ENCODE measurements at regions not wholly inside any gene's neighbourhood (a gene's known extent, or its start where the extent isn't known, plus 50 kb on each side); places are given as distances from the start of the nearest gene placed in this dataset.
"Not testable (repeated sequence)": the region's sequence is repeated elsewhere in the genome, so short reads cannot be mapped to it uniquely, and the experiment has no call there.

DNA sequence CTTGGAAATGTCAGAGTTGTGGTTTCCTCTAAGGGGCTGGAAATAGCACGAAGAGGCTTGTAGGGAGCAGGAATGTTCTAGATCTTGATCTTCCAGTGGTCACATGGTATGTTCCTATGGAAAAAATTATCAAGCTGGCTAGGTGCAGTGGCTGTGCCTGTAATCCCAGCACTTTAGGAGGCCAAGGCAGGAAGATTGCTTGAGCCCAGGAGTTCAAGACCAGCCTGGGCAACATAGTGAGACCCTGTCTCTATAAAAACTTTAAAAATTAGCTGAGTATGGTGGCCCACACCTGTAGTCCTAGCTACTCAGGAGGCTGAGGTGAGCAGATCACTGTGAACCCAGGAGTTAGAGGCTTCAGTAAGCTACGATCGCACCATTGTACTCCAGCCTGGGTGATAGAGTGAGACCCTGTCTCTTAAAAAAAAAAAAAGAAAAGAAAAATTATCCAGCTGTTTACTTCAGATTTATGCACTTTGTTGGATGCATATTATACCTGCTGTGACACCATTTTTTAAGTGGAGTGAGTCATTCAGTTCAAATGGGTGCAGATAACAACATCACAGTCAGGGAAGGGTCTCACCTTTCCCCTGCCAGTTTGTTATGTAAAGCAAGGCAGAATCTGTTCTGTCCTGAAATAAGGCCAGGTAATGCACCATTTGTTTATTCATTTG, 65.7 kb upstream of the LYRM9 start:
- ChIA-PET CTCF (interaction anchor here (1.2 to 1.6 kb wide), 5 partner anchors 9 to 65 kb away, joined by 3 to 4 read pairs (median 3); no protein-coding TSS in a partner anchor), POLR2A (no interaction called here)
- TF ChIP-seq, protein P1, sequence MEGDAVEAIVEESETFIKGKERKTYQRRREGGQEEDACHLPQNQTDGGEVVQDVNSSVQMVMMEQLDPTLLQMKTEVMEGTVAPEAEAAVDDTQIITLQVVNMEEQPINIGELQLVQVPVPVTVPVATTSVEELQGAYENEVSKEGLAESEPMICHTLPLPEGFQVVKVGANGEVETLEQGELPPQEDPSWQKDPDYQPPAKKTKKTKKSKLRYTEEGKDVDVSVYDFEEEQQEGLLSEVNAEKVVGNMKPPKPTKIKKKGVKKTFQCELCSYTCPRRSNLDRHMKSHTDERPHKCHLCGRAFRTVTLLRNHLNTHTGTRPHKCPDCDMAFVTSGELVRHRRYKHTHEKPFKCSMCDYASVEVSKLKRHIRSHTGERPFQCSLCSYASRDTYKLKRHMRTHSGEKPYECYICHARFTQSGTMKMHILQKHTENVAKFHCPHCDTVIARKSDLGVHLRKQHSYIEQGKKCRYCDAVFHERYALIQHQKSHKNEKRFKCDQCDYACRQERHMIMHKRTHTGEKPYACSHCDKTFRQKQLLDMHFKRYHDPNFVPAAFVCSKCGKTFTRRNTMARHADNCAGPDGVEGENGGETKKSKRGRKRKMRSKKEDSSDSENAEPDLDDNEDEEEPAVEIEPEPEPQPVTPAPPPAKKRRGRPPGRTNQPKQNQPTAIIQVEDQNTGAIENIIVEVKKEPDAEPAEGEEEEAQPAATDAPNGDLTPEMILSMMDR (IDR thresholded peaks at IDR 0.05; ENCODE audit: control extremely low read depth, extremely low read depth, low read depth, missing control alignments), result no peak
- DNase-seq (ENCODE audit: extremely low spot score), result no peak

DNA sequence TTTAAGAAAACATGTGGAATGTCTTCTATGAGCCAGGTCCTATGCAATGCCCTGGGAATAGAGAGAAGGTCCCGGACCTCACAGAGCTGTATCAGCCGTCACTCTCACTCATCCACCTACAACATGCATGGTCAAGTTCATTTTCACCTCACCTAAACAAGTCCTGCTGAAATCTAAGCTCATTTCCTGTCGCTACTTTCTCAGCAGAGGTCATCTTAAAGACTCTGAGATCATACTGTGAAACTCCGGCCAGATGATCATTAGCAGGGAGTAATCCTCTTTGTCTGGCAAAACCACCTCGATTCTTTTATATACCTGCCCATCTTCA, 66.2 kb upstream of the LYRM9 start:
- DNase-seq (ENCODE audit: extremely low spot score), result no peak
- TF ChIP-seq, protein P1 (IDR thresholded peaks at IDR 0.05; ENCODE audit: control extremely low read depth, extremely low read depth, low read depth, missing control alignments), result no peak
- ChIA-PET CTCF (interaction anchor here (1.2 to 1.6 kb wide), 4 partner anchors 10 to 65 kb away, joined by 3 to 4 read pairs (median 3); no protein-coding TSS in a partner anchor), POLR2A (no interaction called here)

DNA sequence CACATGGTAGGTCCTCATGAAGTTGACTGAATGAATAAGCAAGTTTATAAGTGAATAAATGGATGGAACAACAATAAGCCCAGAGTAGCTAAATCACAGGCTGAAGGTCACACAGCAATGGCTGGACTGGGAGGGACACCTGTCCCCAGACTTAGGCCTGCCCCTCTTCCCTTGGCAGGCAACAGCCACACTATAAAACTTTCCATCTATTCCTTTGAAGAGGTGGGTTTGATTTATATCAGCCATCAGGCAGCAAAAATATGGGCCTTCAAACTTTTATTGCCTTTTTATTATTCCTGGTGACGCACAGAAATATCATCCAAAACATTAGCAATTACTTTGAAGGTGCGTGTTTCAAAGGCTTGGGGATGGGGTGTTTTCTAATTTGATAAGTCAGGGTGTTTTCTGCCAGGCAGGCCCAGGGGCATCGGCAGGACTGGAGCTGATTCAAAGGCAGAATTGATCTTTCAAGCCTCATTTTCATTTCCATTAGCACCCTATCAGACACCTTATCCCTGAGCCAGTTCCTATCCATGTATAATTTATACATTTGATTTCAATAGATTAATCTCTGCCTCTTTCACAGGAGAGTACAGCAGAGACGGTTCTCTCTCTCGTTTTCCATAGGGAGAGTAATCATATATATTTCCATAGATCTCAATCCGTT, 67.2 kb upstream of the LYRM9 start:
- no peak for DNase-seq (ENCODE audit: extremely low spot score)
- ChIA-PET POLR2A (interaction anchor here (0.6 kb wide), 1 partner anchor 24 kb away, joined by 3 read pairs; no protein-coding TSS in a partner anchor), CTCF (interaction anchor here (1.2 to 1.6 kb wide), 4 partner anchors 11 to 155 kb away, joined by 3 to 5 read pairs (median 3); no protein-coding TSS in a partner anchor)
- TF ChIP-seq, protein P1 (IDR thresholded peaks at IDR 0.05; ENCODE audit: control extremely low read depth, extremely low read depth, low read depth, missing control alignments), result no peak

DNA sequence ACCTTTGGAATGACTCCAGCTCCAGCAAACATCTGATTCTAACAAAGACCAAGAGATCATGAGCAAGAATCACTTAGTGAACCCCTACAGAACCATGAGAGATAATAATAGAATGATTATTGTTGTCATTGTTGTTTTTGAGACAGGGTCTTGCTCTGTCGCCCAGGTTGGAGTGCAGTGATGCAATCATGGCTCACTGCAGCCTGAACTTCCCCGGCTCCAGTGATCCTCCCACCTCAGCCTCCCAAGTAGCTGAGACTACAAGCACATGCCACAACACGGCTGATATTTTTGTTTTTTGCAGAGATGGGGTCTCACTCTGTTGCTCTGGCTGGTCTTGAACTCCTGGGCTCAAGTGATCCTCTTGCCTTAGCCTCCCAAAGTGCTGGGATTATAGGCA, 69.4 kb upstream of the LYRM9 start:
- DNase-seq (ENCODE audit: extremely low spot score); POLR2A ChIA-PET: not testable (repeated sequence)
- CTCF ChIA-PET, result interaction anchor here (1.6 kb wide), 2 partner anchors 13 to 28 kb away, joined by 3 to 5 read pairs; no protein-coding TSS in a partner anchor

DNA sequence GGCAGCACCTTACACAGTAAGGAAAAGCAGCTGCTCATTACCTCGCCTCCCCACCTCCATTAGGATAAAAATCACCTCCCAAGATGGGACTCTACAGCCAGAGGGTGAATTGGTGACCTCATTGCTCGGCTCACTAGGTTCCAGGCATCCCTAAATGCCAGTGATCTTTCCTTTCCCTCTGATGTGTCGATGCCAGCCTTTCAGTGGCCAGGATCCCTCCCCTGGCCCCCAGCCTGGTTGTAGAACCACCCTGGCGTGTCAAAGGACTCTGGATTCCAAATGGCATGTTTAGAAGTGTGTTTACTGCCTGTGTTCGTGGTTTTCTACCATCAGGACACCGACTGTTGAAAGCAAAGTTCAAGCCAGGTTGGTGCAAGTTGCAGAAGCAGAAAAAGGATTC, 72.1 kb upstream of the LYRM9 start:
- POLR2A ChIA-PET, result no interaction called here
- CTCF ChIA-PET, result interaction anchor here (1.0 to 1.5 kb wide), 3 partner anchors 9 to 17 kb away, joined by 3 read pairs; no protein-coding TSS in a partner anchor
- no peak for DNase-seq (ENCODE audit: extremely low spot score)
- TF ChIP-seq, protein P1 (IDR thresholded peaks at IDR 0.05; ENCODE audit: control extremely low read depth, extremely low read depth, low read depth, missing control alignments), result no peak

DNA sequence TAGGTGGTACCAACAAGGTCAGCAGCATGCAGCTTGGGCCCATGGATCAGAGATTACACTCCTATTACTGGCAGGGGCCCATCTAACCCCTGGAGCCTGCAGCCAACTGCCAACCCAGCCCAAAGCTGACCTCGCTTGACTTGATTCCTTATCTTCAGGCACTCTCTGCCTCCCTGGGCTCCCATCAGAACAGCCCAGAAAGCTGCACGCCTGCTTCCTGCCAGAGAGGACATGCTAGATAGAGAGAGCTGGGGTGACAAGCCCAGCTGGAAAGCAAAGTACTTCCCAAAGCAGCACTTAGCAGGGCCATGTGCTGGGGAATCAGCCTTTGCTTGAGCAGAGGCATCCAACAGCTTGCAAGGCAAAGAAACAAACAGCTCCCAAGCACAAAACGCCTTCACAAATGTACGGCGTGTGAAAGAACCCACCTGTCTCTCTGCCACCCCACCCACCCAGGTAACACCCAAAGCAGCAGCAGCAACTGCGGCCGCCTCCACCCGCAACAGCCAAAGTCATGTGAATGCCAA, 74.2 kb upstream of the NLK start:
- TF ChIP-seq, protein P1 (IDR thresholded peaks at IDR 0.05; ENCODE audit: control extremely low read depth, extremely low read depth, low read depth, missing control alignments), result no peak
- POLR2A ChIA-PET, result no interaction called here
- DNase-seq (ENCODE audit: extremely low spot score), result no peak
- CTCF ChIA-PET, result no interaction called here

DNA sequence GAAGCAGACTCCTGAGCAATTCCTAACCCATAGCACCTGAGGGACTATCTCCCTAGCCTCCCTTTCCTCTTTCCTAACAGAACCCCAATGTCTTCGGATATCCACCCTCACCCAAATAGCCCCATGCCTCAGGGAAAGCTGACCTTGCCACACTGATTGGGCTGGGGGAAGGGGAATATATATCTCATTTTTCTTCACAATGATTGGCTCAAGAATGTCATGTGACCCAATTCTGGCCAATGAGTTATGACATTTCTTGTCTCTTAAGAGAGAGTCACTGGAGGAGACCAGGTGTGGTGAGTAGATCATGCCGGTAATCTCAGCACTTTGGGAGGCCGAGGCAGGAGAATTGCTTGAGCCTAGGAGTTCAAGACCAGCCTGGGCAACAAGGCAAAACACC, 71.9 kb upstream of the NLK start:
- ChIA-PET CTCF (interaction anchor here (2.3 kb wide), 1 partner anchor 12 kb away, joined by 5 read pairs; no protein-coding TSS in a partner anchor), POLR2A (no interaction called here)
- TF ChIP-seq, protein P1 (IDR thresholded peaks at IDR 0.05; ENCODE audit: control extremely low read depth, extremely low read depth, low read depth, missing control alignments), result no peak
- no peak for DNase-seq (ENCODE audit: extremely low spot score)
